ENCODE measurements at regions not wholly inside any gene's neighbourhood (a gene's known extent, or its start where the extent isn't known, plus 50 kb on each side); places are given as distances from the start of the nearest gene placed in this dataset.

- no peak for DNase-seq (ENCODE audit: low read depth)
Observed at GRCh38 chr22:27416511-27417420, 384.8 kb downstream of the MN1 start.

GRCh38 chr22:27417421-27417814 is 384.1 kb downstream of the MN1 start:
- no peak for DNase-seq (ENCODE audit: low read depth)

- DNase-seq (ENCODE audit: low read depth), result no peak
Observed at GRCh38 chr22:27418261-27418660, 383.3 kb downstream of the MN1 start.

- no peak for DNase-seq (ENCODE audit: low read depth)
Observed at GRCh38 chr22:27419473-27419872, 382.1 kb downstream of the MN1 start.

- DNase-seq (ENCODE audit: low read depth), result no peak
Observed at GRCh38 chr22:27420195-27420816, 381.2 kb downstream of the MN1 start.

GRCh38 chr22:27420817-27421361 is 380.7 kb downstream of the MN1 start:
- DNase-seq (ENCODE audit: low read depth), result no peak

- DNase-seq (ENCODE audit: low read depth), result no peak
Observed at GRCh38 chr22:27422442-27422841, 379.1 kb downstream of the MN1 start.

GRCh38 chr22:27424319-27424718 is 377.2 kb downstream of the MN1 start:
- DNase-seq (ENCODE audit: low read depth), result no peak

GRCh38 chr22:27429476-27429875 is 372.1 kb downstream of the MN1 start:
- DNase-seq (ENCODE audit: low read depth), result no peak

GRCh38 chr22:27431081-27431480 is 370.5 kb downstream of the MN1 start:
- DNase-seq (ENCODE audit: low read depth), result no peak

GRCh38 chr22:27431896-27432295 is 369.7 kb downstream of the MN1 start:
- DNase-seq (ENCODE audit: low read depth), result no peak

GRCh38 chr22:27433099-27433498 is 368.5 kb downstream of the MN1 start:
- DNase-seq (ENCODE audit: low read depth), result no peak

- no peak for DNase-seq (ENCODE audit: low read depth)
Observed at GRCh38 chr22:27433585-27434190, 367.9 kb downstream of the MN1 start.

- DNase-seq (ENCODE audit: low read depth), result no peak
Observed at GRCh38 chr22:27434898-27435297, 366.7 kb downstream of the MN1 start.

GRCh38 chr22:27435844-27436576 is 365.5 kb downstream of the MN1 start:
- no peak for DNase-seq (ENCODE audit: low read depth)

GRCh38 chr22:27436591-27436990 is 365.0 kb downstream of the MN1 start:
- no peak for DNase-seq (ENCODE audit: low read depth)

- DNase-seq (ENCODE audit: low read depth), result no peak
Observed at GRCh38 chr22:27437570-27437969, 364.0 kb downstream of the MN1 start.

- DNase-seq (ENCODE audit: low read depth), result no peak
Observed at GRCh38 chr22:27438271-27438980, 363.1 kb downstream of the MN1 start.

GRCh38 chr22:27439131-27439530 is 362.4 kb downstream of the MN1 start:
- no peak for DNase-seq (ENCODE audit: low read depth)

- no peak for DNase-seq (ENCODE audit: low read depth)
Observed at GRCh38 chr22:27440304-27440865, 361.2 kb downstream of the MN1 start.

All from stimulated activated CD8-positive, alpha-beta memory T cell treated with anti-CD3 and anti-CD28 coated beads, Interleukin-12 subunit alpha, Interleukin-12 subunit beta, amount 100 ng/mL, for 1 hour (primary cell).